IPS DF 19.7 (cell line): ENCODE measurements at regions not wholly inside any gene's neighbourhood (a gene's known extent, or its start where the extent isn't known, plus 50 kb on each side); places are given as distances from the start of the nearest gene placed in this dataset.

Source experiments
- DNase-seq: peaks from one replicate; pipeline ENCODE4 v3.0.0-alpha.2; 2013; ENCODE audit warnings: low read depth, low spot score

- DNase-seq = no peak
These were observed 549.8 kb upstream of the AGTR1 start for GRCh38 chr3:148147903-148148302.

DNA sequence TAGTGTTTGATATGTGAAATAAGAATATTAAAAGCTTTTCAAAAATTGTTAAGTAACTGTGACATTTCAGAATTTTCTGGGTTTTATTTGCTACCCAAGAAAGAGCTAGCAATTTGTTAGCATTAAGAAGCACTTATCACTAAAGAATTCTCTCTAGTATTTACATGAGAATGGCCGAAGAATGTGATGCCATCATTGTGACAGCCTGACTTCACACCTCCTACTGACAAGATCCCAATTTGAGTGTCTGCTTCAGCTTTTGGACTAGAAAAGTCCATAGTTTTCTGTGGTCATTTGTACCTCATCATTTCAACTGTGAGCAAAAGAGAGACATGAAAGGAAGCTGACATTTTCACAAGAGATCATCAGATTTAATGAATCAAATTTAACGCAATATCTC lies 548.1 kb upstream of the AGTR1 start:
- peak; percentile 75 for DNase-seq

DNA sequence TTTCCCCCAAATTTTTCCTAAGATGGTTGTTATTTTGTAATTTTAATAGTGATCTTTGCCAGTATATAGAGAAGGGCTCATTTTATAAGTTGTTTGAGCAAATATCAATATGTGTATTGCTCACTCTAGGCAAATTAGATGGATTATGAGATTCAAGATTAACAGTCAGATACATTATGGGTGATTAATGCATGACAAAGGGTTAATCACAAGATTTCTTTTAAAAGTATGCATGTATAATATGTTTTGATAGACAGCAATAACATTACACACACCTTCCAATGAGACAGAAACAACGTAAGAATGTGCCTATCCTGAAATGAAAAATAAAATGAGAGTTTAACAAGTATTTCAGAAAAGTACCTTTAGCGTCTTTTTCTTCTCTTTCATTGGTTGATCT lies 547.6 kb upstream of the AGTR1 start:
- DNase-seq = no peak

DNA sequence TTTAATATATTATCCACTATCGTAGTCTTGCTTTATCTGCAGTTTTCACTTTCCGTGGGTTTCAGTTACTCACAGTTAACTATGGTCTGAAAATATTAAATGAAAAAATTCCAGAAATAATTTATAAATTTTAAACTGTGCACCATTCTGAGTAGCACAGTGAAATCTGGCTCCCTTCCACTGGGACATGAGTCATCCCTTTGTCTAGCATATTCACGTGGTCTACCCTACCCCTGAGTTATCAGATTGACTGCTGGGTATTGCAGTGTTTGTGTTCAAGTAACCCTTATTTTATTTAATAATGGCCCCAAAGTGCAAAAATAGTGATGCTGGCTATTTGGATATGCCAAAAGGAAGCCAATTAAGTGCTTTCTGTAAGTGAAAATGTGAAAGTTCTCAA lies 539.5 kb upstream of the AGTR1 start:
- no peak for DNase-seq

GRCh38 chr3:148162132-148162531 lies 535.6 kb upstream of the AGTR1 start:
- DNase-seq = no peak

GRCh38 chr3:148168347-148168746 lies 529.4 kb upstream of the AGTR1 start:
- DNase-seq = no peak

DNA sequence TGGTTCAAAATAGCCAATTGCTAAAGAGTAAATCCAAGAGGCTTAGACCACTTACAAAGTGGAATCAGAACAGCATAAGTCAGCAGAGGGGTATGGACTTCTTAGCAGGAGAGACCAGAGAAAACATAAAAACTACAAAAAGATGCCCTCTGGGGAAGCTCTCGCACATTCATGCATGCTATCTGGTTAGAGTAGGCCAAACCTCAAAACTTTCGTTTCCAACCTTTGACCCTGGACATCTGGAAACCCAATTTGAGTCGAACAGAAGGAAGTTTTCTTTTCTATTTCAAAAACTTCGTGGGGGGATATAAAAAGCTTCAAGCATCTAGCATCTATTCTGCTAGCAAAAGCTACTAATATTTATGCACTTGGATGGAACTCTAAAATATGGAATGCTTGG lies 523.9 kb upstream of the AGTR1 start:
- DNase-seq = no peak

- DNase-seq = no peak
These were observed 522.5 kb upstream of the AGTR1 start for GRCh38 chr3:148175214-148175613.

DNA sequence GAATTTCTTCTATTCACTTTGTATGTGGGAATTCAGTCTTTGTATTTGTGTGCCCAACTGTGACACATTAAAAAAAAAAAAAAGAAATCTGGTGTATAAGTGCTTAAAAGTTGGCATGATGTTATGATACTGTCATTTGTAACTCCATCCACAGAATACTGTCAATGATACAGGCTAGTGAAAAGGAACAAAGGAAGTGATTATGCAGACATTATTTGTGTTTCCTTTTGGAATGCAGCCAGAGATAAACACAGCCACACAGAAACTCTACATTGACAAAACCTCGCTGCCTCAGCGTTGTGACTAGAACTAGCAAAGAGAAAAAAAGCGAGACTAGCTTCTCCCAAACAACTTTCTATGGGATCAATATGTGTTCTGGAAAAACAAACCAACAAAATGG lies 519.2 kb upstream of the AGTR1 start:
- DNase-seq = no peak

GRCh38 chr3:148184798-148185197 lies 512.9 kb upstream of the AGTR1 start:
- DNase-seq = no peak

DNA sequence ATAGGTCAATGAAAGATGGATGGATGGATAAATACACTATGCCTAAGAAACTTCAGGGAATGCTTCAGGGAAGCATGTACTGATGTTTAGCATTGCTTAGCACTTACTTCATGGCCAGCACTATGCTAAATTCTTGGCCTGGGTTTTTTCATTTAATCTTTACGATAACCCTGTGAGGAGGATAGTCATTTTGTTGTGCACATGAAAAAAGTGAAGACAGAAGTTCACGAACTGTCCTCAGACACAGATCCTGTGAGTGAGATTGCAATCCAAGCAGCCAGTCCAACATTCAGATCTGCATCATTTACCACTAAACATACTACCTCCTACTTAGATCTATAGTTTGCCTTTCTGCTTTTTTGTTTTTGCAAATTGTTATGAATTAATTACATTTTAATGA lies 510.8 kb upstream of the AGTR1 start:
- no peak for DNase-seq

DNA sequence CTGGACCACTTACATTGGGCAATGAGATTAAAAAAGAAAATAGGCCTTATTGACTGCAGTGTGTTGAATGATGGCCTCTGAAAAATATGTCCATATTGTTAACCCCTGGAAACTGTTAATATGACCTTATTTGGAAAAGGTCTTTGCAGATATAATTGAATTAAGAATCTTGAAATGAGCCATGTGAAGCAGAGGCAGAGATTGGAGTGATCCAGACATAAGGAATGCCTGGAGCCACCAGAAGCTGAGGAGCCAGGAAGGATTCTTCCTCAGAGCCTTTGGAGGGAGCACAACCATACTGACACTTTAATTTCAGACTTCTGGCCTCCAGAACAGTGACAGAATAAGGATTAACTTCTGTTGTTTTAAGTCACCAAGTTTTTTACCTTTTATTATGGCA lies 510.4 kb upstream of the AGTR1 start:
- DNase-seq = no peak

- no peak for DNase-seq
These were observed 507.2 kb upstream of the AGTR1 start for GRCh38 chr3:148190441-148190990.

GRCh38 chr3:148191966-148192365 lies 505.7 kb upstream of the AGTR1 start:
- DNase-seq = no peak

GRCh38 chr3:148197061-148197460 lies 500.6 kb upstream of the AGTR1 start:
- DNase-seq = no peak

- no peak for DNase-seq
These were observed 495.3 kb upstream of the AGTR1 start for GRCh38 chr3:148202386-148202785.

DNA sequence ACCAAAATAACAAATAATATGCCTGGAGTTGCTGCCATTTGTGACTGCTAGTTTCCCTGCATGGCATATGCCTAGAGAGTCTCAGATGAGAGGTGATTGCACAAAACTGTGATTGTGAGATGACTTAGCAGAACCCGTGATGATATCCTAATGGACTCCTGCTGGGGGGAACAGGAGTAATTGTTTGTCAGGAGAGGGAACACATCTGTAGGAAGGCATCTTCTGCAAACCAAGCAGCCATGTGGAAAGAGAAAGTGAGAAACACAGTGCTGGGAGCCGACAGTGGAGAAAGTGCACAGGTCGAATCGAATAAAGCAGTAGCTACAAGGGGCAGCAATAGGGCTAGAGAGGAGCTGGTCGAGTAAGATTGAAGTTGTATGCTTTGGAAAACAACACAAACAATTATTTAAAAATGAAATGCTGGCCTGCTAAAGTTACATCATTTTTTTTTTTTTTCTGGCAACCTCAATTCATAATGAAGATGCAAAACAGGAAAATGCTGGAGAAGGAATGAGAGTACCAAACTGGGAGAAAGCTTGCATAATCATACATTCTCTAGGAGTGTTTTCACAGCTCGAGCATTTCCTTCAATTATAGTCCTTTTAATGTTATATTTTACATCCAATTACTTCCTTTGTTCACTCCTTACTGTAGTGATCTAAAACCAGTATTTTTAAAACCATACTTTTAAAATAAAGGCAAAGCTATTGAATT lies 494.2 kb upstream of the AGTR1 start:
- DNase-seq = no peak

DNA sequence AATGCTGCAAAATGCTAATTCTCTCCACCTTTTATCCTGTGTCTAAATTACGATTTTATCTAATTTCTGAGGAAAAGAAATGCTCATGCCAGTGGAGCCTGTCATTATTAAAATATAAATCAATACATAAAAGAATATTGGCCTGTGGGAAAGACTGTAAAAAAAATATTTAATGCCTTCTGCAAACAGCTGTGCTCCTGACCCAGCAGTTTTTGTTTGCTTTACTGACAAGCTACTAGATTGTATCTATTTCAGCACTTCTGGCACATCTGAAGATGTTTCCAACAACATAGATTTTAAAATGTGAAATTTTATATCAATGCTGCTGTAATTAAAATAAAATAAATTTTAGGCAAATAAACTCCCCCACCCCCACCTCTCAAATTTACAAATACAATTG lies 493.6 kb upstream of the AGTR1 start:
- no peak for DNase-seq

GRCh38 chr3:148205977-148206376 lies 491.7 kb upstream of the AGTR1 start:
- no peak for DNase-seq

GRCh38 chr3:148206446-148206845 lies 491.3 kb upstream of the AGTR1 start:
- DNase-seq = no peak

GRCh38 chr3:148208975-148209374 lies 488.7 kb upstream of the AGTR1 start:
- DNase-seq = no peak

DNA sequence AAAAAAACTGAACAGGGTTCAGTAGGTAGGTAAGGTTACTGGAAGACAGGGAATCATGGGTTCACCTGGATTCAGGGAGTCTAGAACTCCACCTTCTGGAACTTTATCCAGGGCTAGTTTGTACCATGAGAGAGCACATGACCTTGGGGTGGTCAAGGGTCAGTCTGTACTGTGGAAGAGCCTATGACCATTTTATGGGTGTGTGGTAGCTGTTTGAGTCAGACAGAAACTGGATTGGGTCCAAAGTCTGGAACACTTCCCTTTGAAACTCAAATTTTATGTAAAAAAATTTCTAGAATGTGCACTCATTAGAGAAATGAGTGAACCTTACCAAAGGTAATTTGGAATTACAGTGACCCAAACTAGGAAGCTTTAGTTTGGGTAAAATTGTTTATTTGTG lies 486.0 kb upstream of the AGTR1 start:
- DNase-seq = no peak

- no peak for DNase-seq
These were observed 483.0 kb upstream of the AGTR1 start for GRCh38 chr3:148214705-148215104.

DNA sequence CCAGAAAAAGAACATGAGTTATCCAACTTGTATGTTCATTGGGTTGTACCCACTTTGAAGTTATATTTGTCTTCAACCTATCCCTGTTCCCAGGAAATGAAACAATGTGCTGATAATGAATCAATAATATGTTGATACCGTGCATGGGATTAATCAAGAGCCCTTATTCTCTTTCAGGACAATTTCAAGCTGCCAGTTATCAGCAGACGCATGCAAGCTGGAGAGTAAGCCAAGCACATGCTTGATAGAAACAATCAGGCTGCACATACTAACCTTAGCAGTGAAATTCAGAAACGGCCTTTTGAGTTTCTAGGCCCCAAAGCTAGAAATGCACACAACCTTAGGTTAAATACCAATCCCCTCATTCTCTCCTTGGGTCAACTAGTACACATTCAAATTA lies 480.4 kb upstream of the AGTR1 start:
- no peak for DNase-seq
